Astrocyte of the cerebellum (primary cell): ENCODE measurements at regions not wholly inside any gene's neighbourhood (a gene's known extent, or its start where the extent isn't known, plus 50 kb on each side); places are given as distances from the start of the nearest gene placed in this dataset.

Source experiments
- DNase-seq: peaks from one replicate; pipeline ENCODE4 v3.0.0-alpha.2; 2011; ENCODE audit warnings: low read depth
- H3K4me3 ChIP-seq: 2 replicates; pipeline ENCODE4 v1.5.1; 2011; ENCODE audit warnings: mild to moderate bottlenecking, low read depth, low read length, moderate library complexity
- in situ Hi-C: cut with HindIII; loops from 2 replicates; pipeline ENCODE4 v1.10.0; 2017; ENCODE audit warnings: low sequenced_read_pairs
- TF ChIP-seq, protein P1 (sequence below): IDR thresholded peaks from 2 replicates; pipeline ENCODE4 v1.5.1; 2012; ENCODE audit warnings: low read length, low read depth, moderate library complexity, mild to moderate bottlenecking; ENCODE audit errors: missing control alignments

DNA sequence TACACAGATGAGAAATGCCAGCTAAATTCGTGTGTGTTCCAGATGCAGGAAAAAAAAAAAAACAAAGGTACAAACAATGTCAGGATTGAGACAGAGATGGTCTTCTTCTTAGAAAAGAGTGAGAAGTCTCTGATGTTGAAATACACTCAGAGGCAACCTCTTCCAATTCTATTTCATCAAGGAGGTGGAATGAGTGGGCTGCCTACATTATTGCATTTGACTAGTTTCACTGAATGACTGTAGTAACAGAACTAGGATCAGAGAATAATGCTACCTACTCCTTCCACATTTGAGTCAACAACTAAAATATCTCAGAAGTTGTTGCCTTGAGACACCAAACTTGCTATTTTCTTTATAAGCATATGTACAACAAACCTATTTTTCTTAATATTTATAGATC is 1332.2 kb upstream of the FLRT2 start:
- no peak for DNase-seq
- TF ChIP-seq, protein P1, sequence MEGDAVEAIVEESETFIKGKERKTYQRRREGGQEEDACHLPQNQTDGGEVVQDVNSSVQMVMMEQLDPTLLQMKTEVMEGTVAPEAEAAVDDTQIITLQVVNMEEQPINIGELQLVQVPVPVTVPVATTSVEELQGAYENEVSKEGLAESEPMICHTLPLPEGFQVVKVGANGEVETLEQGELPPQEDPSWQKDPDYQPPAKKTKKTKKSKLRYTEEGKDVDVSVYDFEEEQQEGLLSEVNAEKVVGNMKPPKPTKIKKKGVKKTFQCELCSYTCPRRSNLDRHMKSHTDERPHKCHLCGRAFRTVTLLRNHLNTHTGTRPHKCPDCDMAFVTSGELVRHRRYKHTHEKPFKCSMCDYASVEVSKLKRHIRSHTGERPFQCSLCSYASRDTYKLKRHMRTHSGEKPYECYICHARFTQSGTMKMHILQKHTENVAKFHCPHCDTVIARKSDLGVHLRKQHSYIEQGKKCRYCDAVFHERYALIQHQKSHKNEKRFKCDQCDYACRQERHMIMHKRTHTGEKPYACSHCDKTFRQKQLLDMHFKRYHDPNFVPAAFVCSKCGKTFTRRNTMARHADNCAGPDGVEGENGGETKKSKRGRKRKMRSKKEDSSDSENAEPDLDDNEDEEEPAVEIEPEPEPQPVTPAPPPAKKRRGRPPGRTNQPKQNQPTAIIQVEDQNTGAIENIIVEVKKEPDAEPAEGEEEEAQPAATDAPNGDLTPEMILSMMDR, result no peak
- in situ Hi-C loops, result no loop called here
- no peak overlapping the region for H3K4me3 ChIP-seq

DNA sequence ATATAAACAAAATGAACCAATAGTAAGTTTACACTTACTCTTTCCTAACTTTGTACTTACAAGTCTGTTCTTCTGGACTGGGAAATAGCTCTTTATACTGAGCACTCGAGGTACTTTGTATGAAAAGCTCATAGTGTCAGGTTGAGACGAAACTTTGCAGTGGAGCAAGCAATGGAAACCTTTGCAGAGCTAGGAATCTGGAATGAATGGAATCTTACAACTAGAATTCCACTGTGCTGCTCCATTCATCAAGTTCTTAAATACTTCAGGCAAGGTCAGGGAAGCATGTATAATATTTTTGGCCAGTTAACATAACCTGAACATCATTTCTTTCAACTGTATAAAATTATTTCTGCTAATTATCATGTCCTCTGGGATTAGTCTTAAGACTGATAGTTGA is 1327.5 kb upstream of the FLRT2 start:
- no peak for DNase-seq
- TF ChIP-seq, protein P1, result no peak
- H3K4me3 ChIP-seq, result no peak overlapping the region
- in situ Hi-C loops, result no loop called here

DNA sequence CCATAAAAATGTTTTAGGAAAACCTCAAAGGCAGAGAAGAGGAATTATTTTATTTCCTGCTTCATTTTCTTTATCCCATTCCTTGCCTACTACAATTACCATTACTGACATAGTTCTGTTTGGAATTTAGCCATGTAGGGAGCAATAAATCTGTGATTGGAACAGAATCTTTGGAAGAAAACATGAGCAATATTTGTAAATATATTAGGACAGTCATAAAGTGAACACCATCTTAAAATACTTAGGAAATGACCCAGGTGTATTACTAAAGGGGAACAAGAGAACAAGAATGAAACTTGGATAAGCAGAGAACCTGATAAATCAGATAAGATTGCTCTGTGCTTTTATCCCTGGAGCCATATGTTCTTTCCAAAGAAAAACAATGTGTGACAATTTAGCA is 1326.0 kb upstream of the FLRT2 start:
- TF ChIP-seq, protein P1, result no peak
- in situ Hi-C loops, result no loop called here
- H3K4me3 ChIP-seq, result no peak overlapping the region
- no peak for DNase-seq

DNA sequence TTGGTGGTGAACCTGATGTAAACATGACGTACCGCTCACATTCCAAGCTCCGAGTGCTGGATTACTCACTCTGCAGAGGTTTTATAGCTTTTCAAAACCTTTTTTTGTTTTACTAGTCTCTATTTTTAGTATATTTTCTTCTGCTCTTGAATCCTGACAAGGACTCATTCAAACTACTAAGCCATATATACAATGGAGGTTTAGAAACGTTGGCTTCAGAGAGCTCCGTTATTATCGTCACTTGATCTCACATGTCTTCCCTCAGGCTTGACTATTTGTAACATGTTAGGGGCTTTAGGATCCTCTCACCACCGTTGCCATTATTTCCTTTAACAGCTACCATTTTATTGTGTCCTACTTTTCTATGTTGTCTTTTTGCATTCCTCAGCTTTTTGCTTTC is 1321.5 kb upstream of the FLRT2 start:
- in situ Hi-C loops, result no loop called here
- H3K4me3 ChIP-seq, result no peak overlapping the region
- TF ChIP-seq, protein P1, result no peak
- no peak for DNase-seq

DNA sequence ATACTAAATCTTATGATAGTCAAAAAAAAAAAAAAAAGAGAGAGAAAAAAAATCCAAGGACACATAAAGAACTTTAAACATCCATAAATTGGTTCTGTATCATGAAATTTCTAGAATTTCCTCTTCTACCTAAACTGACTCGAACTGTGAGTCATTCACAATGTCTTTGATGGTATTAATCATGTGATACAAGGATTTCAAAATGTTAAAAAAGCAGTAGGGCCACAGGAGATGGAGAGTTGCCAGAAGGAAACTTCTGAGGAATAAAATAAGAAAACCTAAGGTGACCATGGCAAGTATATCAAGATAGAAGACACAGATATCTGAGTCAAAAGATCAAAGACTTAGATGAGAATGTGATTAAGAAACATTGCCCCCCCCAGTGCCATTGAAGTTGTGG is 1320.9 kb upstream of the FLRT2 start:
- no peak for DNase-seq
- in situ Hi-C loops, result no loop called here
- no peak overlapping the region for H3K4me3 ChIP-seq
- TF ChIP-seq, protein P1, result no peak

DNA sequence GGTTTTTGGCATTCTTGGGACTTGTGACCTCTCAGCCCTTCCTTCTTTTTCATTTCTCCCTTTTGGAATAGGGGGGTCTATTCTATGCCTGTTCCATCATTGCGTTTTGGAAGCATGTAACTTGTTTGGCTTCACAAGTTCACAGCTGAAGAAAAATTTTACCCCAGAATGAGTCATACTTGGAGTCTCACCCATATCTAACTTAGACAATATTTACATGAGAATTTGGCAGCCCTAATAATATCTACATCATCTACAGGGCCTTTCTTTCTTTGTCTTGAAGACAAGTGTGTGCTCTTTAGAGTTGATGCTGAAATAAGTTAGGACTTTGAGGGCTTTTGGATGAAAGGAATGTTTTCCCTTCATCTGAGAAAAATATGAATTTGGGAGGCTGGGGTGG is 1312.9 kb upstream of the FLRT2 start:
- in situ Hi-C loops, result no loop called here
- H3K4me3 ChIP-seq, result no peak overlapping the region
- TF ChIP-seq, protein P1, result no peak
- DNase-seq, result no peak

DNA sequence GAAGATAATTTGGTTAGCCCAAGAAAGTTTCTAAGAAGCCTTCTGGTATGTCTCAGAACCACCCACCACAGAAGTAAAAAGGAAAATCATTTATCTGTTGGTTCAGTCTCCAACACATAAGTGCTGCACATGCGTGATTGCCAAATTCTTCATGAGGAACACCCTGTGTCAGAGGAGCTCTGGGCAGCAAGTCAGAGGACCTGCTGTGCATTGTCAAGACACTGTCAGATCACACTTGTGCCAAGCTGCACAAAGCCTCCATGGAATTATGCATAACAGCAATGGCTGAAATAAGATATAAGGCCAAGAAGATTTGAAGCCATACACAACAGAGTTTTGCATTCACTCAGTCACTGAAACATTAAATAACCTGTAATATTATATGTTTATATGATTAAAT is 1304.7 kb upstream of the FLRT2 start:
- no peak overlapping the region for H3K4me3 ChIP-seq
- in situ Hi-C loops, result no loop called here
- no peak for DNase-seq
- TF ChIP-seq, protein P1, result no peak
